G401.6 (cell line): ENCODE measurements at regions not wholly inside any gene's neighbourhood (a gene's known extent, or its start where the extent isn't known, plus 50 kb on each side); places are given as distances from the start of the nearest gene placed in this dataset.

ENCODE experiments used
- FAIRE-seq: peaks from 2 replicates; lab custom pipeline; 2012; peaks lifted over from hg19 to GRCh38; lab: Jason Lieb, UNC

DNA sequence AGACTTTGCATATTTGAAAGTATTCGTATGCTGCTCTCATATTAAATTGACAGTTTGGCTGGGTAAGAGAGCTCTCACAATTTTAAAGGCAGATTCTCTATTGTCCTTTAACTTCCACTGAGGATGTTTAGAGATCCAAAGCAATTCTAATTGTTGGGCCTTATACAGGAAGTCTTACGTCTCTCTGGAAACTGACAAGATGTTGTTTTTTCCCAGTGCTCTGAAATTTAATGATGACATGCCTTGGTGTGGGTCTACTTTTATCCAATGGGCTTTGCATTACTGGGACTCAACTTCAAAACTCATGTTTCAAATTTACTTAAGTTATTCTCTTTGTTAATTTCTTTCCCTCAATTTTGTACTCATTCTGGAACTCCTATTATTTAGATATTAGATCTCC lies 191.5 kb downstream of the SNX18 start:
- FAIRE-seq: no peak

DNA sequence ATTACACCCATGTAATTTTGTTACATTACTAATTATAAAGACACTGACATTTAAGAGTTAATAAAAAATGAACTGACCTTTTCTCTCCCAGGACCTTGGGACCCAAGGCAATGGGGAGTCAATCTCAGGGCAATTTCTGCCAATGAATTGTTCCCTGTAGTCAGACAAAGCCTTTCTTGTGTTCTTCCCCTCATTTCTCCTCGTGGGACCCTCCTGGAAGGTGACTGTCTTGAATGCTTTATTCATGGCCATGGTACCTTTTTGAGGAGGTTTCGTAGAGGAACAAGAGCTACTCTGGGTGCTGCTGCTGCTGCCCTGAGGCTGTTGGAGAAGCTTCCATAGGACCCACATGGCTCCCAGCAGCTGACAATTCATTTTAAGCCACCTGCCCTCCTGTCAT lies 190.3 kb downstream of the SNX18 start:
- FAIRE-seq: no peak

DNA sequence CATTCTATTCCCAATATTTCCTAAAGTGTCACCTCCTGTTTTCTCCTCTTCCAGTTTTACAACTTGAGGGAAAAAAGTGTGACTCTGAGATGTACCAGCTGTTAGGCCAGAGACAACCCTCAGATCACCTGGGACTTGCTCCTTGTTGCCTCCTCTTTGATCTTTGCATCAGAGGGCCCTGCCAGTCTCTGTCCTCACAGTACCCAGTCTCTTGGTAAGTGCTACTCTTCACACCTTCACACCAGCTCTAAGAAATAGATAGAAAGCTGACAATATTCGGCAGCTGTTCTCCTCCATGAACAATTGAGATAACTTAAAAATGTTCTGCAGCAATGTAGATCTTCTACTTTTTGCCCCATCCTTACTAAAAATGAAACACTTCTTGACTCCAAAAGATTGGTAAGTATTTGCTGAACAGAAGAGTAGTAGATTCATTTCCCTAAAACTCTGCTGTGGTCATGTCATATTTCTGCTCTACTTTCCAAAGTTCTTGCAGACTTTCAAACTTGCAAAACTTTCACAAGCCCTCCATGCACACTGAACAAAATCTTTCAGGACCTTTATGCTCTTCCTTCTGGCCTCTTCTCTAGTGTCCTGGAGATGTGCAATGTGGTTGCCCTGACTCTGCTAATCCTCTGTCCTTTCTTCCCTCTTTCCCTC lies 188.6 kb downstream of the SNX18 start:
- no peak for FAIRE-seq

DNA sequence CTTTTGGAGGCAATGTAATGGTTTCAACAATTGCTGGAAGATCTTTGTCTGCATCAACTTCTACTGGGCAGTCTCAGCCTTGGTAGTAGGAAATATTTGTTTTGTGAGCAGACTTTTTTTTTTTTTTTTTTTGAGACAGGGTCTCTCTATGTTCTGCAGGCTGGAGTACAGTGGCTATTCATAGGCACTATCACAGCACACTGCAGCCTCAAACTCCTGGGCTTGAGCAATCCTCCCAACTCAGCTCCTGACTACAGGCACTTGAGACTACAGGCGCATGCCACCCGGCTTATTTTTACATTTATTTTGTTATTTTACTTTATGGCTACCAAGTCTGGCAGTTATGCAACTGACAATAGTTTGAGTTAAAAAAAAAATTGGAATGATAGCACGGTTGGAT lies 187.3 kb downstream of the SNX18 start:
- FAIRE-seq: no peak

DNA sequence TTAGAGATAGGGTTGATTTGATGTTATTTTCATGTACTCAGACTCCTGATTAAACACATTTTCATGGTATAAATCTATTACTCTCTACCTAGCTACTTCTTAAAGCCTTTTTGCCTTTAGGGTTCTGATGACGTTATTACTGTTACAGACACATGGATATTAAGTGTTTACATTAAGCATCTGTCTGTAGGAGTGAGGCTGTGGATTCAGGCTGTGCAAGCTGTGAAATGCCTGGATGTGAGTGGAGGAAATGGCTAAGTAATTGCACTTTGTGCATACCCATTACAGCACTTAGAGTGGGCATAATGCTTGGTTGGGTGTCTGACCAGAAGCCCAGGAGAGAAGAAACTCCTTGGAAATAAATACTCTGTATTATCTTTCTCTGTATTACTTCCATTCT lies 186.8 kb downstream of the SNX18 start:
- FAIRE-seq: no peak

DNA sequence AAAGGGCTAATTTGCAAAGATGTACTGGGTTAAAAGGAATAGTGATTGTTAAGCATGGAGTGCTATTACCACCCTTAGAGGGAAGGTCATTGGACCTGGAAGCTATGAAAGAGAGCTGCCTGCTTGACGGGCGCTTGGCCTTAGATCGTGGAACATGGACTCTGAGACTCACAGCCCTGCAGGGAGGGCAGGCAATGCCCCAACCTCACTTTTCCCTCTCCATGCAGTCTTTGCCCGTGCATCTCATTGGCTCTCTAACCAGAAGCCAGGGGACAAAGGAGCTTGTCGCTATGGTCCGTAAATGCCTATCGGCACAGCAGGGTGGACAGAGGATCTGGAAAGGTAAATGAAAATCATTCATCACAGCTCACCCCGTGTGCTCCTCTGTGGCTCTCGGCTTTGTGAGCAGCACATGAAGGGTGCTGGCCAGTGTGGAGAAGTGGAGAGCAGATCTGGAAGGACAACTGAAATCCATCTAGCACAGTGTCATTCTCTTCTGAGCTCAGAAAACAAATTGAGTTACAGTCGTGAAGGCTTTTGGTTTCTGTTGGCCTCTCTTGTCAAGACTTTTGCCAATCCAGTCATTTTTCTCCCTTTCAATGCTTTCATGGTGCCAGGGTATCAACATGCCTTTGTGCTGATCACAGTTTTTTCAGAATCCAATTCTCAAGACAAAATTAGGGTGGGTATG lies 186.2 kb downstream of the SNX18 start:
- no peak for FAIRE-seq

DNA sequence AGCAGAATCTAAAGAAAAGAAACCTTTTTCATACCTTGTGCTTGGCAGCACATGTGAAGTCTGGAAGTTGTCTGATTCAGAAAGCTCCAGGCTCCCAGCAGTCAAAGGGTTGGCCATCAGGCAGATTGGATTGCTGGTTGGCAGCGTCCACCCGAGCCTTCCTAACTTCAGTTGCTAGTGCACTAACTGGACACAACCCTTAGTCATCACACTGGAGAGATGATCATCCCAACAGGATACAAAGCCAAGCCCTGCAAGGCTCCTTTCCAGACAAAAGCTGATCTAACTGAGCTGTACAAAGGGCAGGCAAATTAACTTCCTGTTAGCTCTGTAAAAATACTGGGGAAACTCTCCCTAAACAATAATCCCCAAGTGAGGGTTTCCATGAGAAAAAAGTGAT lies 185.6 kb downstream of the SNX18 start:
- no peak for FAIRE-seq

DNA sequence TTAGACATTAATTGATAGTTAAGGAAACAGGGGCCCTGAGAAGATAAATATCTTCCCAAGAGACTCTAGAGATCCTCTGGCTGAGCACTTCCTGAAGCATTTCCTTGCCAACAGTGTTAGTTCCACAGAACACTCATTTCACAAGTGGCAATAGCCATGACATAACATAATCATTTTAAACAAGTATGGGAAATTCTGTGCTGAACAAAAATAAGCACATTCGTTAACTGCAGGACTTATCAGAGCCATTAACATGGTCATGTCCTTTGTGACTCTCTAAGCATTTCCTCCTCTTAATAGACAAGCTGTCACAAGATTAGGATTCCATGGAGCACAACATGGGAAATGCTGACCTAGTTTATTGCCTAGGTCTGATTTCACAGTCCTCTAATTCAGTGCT lies 184.9 kb downstream of the SNX18 start:
- no peak for FAIRE-seq

DNA sequence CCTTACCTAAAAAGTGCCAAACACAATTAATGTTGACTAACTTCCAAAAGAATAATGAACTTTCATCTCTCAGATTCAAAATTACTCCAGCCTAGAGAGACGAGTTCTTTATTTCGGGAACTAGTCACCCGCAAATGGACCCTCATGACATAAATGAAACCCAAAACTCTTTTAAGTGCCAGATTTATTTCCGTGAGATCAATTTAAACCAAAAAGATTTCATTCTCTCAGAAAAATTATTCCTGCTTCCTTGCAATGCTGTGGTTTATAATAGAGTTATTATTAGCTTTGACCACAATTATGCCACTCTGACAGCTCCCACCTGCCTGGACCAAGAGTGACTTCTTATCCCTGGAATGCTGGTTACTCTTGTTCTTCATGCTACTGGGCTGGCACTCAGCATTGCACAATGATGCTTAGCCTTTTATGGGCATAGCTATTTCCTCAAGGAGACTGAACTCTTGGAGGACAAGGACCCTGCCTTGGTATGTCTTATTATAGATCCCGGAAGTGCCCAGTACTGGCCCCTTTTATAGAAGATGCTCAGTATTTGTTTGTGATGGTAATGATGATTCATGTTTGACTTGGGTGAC lies 183.5 kb downstream of the SNX18 start:
- FAIRE-seq: no peak

DNA sequence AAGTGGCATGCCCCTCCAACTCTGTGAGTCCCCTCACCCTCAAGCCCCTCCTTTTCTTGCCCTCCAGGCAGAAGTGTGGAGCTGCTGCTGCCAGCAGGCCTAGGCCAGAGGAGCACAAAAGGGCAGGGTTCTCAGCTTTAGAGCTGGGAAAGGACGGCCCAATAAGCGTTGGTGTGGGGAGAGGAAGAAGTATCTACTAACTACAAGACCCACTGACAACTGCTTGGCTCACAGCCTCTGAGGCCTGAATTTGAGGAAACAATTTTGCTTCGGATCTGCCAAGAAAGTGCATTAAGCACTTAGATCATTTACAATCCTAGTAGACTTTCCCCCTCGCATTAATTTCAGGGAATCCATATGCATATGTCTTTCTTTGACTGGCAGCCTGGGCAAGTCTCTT lies 179.4 kb downstream of the SNX18 start:
- FAIRE-seq: no peak

DNA sequence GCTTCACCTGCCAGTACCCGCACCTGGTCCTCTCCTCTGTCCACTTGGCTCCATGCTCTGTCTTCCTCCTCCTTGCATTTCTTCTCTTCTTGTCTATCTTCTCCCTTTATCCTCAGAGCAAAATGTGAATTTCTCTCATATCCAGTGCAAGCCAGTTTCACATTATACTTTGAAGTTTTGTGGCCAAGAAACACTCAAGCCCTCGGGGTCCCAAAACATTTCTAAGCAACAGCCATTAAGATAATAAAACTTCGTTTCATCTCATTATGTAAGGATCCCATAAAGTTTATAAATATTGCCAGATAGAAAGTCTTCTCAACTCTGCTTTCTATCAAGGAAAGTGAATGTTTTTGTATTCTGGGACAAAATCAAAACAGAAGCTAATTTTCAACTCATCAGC lies 178.8 kb downstream of the SNX18 start:
- FAIRE-seq: no peak

DNA sequence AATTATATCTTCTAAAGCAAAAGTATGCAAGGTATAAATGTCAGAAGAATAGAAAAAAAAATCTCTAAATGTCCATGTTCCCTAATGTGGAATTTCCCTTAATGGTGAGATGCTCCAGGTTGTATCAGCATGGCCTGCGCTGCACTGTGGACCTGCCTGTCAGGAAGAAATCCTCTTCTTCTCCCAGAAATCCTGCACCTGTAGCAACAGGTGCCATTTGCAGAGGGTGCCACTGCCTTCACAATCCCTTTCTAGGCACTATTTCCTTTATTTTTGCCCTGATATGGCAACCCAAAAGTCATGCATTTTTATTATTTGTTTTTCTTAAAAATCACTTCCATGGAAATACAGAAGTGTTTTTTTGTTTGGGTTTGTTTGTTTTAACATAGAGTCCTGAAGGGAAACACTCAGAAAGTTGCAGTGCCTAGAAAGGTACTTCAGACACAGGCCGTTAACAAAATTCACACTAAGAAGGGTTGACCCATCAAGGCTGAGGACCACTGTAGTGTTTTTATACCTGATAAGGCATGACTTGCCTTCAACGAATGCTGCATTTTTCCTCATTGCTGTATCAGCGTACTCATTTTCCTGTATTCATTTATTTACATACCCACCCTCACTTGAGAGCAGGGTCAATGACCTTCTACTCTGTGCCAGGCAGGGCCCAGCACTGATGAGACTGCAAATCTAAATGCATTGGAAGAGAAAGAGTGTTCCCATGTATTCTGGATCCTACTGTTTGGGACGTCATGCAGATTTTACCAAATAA lies 177.8 kb downstream of the SNX18 start:
- no peak for FAIRE-seq

DNA sequence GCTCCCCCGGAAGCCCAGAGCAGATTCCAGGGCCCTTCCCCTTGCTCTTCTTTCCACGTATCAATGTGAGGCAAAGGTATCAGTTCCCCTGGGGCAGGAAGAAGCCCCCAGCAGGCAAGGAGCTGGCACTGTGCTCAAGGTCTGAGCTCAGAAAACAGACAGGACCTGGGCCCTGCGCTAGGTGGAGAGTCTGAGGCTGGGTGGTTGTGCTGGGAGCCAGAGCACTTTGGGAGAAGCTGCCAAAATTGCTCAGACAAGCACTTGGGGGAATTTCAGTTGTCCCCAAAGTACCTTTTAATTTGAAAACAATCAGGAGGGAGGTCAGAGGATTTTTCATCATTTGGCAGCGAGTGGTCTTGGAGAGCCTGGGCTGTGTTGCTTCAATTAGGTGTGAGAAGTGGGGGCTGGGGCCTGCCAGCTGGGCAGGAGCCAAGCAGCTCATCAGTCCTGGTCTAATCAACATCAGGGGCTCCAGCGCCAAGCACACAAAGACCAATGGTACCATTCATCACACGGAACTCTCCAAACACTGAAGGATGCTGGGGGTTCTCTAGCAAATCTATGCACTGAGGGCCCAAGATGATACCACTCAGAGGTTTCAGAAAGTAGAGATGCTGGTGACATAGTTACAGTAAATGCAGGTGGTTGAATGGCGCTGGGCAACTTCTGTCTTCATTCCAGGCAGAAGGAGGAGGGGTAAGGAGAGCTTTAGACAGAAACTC lies 176.5 kb downstream of the SNX18 start:
- FAIRE-seq: no peak

DNA sequence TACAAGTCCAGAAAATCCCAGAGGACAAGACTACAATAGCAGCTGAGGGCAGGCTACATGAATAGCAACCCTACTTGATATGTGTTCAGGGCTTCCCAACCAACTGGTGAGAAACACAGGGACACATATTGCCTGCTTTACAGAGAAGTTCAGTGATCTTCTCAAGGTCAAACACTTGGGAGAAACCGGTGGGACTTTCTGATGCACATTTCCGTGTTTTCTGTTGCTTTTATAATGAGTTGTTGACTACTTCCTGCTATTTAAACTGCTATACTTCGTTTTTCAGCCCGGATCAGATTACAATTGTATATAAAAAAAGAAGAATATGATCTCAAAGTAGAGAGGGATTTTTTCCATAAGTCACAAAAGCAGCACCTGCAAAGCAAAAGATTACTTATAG lies 175.1 kb downstream of the SNX18 start:
- FAIRE-seq: no peak

DNA sequence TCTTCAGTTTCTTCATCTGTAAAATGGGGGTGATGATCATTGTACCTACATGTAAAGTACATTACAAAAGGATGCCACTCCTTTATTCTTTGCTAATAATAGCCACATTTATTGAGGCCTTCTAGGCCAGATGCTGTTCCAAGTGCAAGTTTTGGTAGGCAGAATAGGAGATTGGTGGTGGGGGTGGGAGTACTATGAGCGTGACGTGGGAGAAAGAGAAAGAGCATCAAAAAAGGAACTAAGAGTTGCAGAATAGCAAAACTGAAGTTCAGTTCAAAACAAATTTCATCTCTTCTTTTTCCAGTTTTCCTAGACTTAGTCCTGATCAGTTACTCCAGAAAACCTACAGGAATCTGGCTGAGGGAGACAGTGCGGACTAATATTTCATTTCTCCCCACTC lies 174.1 kb downstream of the SNX18 start:
- FAIRE-seq: no peak

DNA sequence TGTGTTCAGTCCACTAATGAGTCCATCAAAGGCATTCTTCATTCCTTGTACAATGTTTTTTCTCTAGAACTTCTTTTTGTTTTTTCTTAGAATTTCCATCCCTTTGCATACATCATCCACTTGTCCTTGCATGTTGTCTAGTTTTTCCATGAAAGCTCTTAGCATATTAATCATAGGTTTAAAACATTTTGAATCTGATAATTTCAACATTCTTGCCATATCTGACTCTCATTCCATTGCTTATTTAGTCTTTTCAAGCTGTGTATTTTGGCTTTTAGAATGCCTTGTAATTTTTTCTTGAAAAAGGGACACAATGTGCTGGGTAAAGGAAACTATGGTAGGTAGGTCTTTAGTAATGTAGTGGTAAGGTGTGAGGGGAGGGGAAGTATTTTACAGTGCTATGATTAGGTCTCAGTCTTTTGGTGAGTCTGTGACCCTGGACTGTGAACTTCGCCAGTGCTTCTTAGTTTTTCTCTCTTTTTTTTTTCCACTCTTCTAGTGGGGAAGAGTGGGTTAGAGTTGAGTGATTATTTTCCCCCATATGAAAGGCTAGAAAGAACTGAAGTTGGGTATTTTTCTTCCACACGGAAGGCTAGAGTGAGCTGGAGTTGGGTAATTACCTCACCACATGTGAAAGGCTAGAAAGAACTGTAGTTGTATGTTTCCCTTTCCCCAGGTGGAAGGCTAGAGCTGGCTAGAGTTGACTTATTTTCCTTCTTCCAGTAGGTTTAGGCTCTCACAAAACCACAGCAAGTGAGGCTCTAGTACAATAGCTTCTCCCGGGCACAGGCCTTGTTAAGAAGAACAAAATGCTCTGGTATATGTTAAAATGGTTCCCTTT lies 172.1 kb downstream of the SNX18 start:
- no peak for FAIRE-seq

DNA sequence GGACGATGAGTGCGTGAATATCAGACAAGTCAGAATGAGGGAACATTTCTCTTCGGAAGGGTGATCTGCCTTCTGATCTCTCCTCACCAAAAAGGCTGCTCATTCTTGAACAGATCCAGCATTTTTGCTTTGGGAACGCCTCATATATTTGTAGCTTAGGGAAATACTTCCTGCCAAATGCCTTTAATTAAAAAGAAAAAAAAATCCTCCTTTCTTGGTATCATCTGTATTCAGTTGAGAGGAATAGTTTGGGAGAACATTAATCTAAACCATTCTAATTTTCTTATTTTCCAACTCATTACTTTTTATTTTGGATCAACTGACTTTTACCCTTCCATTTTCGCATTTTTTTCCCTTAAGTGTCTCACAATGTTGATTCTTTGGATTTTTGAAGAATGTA lies 163.4 kb downstream of the SNX18 start:
- FAIRE-seq: no peak

DNA sequence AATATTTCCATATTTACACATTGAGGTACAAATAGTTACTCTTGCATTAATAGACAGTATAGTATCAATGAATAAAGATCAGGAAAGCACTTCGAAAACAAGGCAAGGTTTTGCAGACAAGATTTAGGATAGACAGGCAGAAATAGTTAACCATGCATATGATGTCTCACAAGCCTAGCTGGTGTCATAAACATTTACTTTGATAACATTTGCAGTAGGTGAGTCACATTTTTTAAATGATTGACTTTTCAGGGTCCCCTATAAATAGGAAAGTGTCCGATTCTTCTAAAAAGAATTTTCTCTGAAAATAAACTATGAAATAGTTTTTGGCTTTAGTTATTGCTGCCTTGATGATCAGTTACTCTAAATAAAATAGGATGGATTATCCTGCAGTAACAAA lies 162.1 kb downstream of the SNX18 start:
- FAIRE-seq: no peak

DNA sequence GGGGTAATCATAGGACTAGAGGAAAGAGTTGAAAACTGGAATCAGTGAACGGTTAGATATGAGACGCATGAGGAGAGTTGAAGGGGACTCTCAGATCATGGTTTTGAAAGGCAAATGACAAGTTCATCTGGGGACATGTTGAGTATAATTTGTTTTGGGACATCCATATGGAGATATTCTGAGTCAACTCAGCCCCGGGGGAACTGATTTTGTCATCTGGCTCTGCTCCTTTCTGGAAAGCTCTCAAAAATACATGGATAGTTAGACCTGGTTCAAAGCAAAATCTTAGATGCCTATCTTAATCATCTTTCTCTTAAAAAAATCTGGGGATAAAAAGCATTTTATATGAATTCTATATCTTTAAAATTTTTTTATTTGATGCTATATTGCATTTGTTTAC lies 161.2 kb downstream of the SNX18 start:
- FAIRE-seq: no peak

DNA sequence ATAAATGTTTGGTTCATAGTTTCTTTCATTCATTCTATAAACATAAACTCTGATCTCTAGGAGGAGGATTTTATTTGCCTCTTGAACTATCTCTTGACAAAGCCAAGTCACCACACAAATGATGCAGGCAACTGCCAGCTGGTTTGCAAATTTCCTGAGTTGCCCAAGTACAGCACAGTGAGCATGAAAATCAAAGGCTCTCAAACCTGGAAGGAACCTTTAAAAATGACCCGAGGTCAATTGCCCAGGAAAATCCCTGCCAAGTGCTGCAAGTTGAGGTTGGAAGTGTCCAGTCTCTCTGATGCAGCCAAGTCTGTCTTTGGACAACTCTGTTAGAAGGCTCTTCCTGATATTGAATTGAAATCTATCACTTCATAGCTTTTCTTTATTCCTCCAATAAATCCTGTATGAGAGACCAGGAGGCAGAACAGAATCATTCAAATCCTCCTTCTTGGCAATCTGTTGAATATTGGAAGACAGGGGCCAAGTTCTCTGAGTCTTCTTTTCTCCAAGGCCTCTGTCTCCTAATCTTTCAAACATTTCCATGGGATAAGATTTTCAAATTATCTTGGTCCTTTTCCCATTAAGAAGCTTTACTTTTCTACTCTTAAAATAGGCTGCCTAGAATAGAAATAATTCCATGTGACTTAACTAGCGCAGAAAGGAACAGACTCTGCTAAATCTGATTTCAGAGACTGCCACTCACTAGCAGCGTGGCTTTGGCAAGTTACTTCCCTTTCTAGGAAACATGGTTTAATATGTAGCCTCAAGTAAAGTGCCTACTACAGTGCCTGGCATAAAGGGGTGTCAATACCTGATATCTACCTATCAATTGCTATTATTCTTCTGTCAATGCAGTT lies 159.2 kb downstream of the SNX18 start:
- no peak for FAIRE-seq
